GM12873 (cell line): ENCODE measurements at regions not wholly inside any gene's neighbourhood (a gene's known extent, or its start where the extent isn't known, plus 50 kb on each side); places are given as distances from the start of the nearest gene placed in this dataset.

Experiments used
- CTCF ChIP-seq: IDR thresholded peaks from 2 replicates; pipeline ENCODE4 v1.5.1; 2012; ENCODE audit warnings: low read depth, mild to moderate bottlenecking, moderate library complexity, low read length, control low read depth; ENCODE audit not compliant: insufficient read depth; ENCODE audit errors: missing control alignments

GRCh38 chr7:67984326-67984725, 987.7 kb downstream of the TYW1 start:
- no peak for TF ChIP-seq CTCF

- TF ChIP-seq CTCF: no peak
These were observed 992.5 kb downstream of the TYW1 start for GRCh38 chr7:67989142-67989541.

- TF ChIP-seq CTCF: no peak
These were observed 993.4 kb downstream of the TYW1 start for GRCh38 chr7:67990003-67990402.

GRCh38 chr7:67990716-67991115, 994.1 kb downstream of the TYW1 start:
- no peak for TF ChIP-seq CTCF

- TF ChIP-seq CTCF: no peak
These were observed 995.7 kb downstream of the TYW1 start for GRCh38 chr7:67992287-67992686.

GRCh38 chr7:68005992-68006391, 1009.4 kb downstream of the TYW1 start:
- TF ChIP-seq CTCF: no peak

- TF ChIP-seq CTCF: no peak
These were observed 1010.0 kb downstream of the TYW1 start for GRCh38 chr7:68006619-68007018.
